T1000 (cell line): ENCODE measurements at regions not wholly inside any gene's neighbourhood (a gene's known extent, or its start where the extent isn't known, plus 50 kb on each side); places are given as distances from the start of the nearest gene placed in this dataset.

Source experiments
- DNase-seq: peaks from one replicate; lab custom pipeline; 2025; ENCODE audit warnings: mixed read lengths; lab: John Stamatoyannopoulos, UW

GRCh38 chr2:15842758-15843666 lies 97.3 kb upstream of the MYCN start:
- no peak for DNase-seq

DNA sequence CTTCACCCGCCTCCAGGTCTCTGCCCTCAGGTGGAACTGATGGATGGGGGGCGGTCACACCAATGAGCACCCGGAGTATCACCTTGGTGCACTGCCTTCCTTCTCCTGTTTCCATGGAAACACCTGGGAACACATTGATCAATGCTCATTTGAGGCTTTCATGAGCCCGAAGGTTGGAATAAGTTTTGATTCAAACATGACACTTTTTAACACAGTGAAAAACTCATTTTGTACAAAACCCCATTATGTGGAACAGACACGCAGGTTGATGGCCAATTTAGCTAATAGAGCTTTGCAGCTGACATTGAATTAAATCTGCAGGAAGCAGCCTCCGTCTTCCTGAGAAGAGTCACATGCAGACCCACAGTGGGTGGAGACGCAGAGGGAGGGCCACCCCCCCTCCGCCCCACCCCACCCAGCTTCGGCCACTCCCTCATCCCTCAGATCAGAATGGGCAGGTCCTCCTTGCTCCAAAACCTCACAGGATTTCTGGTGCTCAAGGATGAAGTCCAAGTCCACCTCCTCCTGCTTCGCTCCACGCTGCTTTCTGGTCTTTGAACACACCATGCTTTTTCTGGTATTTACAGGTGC lies 96.0 kb upstream of the MYCN start:
- no peak for DNase-seq

GRCh38 chr2:15845294-15845693 lies 95.1 kb upstream of the MYCN start:
- no peak for DNase-seq

DNA sequence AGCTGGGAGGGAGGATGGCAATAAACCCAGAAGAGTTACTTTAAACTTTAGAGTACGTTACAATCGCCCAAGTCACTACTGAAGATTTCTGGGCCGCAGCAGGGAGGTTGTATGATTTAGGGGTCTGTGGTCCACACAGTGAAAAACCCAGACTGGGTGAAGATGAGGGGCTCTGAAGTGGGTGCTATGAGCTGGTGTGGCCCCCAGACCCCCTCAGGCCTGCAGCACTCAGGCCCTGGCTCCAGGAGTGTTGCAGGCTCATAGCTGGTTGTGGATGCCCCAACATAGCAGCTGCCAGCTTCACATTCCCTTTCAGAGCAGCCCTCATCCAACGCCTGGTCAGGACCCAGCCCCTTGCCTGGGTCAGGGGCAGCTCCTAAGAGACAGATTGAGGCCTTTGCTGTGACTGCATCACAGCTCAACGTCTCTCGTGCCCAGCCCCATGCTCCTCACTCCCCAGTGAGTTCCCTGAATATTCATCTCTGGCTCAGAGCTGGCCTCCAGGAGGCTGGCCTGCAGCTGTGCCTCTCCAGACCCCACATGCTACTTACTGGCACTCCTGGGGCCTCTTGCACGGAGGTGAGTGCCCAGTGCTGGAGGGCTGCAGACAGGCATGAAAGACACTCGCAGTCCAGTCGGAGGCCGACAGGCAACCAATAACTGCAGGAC lies 94.5 kb upstream of the MYCN start:
- no peak for DNase-seq

DNA sequence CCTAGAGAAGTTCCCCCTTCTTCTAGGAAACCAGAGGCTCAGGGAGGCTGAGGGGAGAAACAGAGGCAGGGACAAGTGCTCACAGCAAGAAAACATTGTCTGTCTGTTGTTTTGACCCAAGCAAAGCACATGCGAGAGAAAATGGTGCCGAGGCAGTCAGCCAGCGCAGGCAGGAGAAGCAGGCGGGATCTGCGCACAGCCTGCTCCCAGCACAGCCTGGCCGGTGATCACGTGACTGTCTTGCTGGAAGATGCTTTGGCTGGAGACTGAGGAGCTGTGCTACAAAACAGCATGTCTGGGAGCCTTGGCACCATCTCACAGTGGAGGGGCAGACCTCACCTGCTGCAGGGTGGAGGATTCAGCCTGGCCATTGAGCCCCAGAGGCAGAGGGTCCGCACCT lies 93.7 kb upstream of the MYCN start:
- DNase-seq = no peak

GRCh38 chr2:15850534-15850933 lies 89.8 kb upstream of the MYCN start:
- DNase-seq = no peak

GRCh38 chr2:15851076-15851693 lies 89.2 kb upstream of the MYCN start:
- no peak for DNase-seq

DNA sequence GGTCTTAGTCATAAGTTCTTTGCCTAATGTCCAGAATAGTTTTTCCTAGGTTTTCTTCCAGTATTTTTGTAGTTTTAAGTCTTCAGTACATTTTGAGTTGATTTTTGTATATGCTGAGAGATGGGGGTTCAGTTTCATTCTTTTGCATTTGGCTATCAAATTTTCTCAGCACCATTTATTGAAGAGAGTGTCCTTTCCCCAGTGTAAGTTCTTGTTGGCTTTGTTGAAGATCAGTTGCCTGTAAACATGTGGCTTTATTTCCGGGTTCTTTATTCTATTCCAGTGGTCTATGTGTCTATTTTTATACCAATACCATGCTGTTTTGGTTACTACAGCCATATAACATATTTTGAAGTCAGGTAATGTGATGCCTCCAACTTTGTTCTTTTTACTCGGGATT lies 87.5 kb upstream of the MYCN start:
- DNase-seq = no peak

DNA sequence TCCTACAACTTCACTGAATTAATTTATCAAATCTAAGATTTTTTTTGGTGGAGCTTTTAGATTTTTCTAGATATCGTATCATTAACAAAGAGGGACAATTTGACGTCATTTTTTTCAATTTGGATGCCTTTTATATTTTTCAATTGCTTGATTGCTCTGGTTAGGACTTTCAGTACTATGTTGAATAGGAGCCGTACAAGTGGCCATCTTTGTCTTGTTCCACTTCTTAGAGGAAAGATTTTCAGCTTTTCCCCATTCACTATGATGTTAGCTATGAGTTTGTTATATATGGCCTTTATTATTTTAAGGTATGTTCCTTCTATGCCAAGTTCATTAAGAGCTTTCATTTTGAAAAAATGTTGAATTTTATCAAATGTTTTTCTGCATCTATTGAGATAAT lies 86.4 kb upstream of the MYCN start:
- no peak for DNase-seq

- no peak for DNase-seq
Measured at GRCh38 chr2:15855766-15856260, 84.5 kb upstream of the MYCN start.

GRCh38 chr2:15856318-15856717 lies 84.0 kb upstream of the MYCN start:
- DNase-seq = no peak

GRCh38 chr2:15858466-15858865 lies 81.9 kb upstream of the MYCN start:
- DNase-seq = no peak

DNA sequence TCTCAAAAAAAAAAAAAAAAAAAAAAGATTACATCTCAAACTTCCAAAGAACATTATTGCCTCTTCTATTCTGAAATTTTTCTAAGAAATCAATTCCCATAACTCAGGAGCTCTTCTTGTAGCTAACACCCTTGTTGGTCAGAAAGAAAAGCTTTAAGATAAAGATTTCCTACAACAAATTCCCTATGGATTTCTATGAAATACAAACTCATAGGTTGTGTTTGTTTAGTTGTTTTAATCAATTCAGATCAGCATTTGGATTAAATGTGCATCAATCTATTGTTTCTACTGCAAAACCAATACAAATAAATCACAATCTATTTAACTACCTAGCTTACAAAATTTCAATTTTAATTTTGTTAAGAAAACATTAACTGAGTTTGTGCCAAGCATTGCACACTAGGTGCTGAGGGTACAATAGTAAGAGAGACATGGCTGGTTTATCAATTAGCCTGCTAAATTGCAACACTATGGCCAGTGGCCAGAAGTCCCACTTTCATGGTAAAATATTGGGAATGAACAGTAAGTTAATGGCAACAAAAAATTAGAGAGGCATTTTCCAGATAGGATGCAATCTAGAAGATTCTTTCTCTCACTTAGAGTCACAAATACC lies 80.2 kb upstream of the MYCN start:
- no peak for DNase-seq

DNA sequence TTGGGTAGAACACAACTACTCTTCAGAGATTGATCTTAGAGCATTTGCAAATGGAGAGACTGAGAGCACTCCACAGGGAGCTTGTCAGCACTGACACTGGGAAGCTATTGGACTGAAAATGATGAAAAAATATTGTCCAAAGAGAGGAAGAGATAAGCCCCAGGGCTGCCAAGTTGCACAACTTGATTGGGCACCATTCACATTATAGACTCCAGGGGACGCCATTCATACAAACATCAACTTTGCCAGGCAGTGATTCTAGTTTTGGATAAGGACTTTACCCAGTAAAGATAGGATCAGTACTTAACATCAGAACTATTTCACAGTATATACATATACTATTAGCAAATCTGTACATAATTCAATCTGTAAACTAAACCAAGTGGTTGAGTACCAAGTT lies 79.6 kb upstream of the MYCN start:
- no peak for DNase-seq

DNA sequence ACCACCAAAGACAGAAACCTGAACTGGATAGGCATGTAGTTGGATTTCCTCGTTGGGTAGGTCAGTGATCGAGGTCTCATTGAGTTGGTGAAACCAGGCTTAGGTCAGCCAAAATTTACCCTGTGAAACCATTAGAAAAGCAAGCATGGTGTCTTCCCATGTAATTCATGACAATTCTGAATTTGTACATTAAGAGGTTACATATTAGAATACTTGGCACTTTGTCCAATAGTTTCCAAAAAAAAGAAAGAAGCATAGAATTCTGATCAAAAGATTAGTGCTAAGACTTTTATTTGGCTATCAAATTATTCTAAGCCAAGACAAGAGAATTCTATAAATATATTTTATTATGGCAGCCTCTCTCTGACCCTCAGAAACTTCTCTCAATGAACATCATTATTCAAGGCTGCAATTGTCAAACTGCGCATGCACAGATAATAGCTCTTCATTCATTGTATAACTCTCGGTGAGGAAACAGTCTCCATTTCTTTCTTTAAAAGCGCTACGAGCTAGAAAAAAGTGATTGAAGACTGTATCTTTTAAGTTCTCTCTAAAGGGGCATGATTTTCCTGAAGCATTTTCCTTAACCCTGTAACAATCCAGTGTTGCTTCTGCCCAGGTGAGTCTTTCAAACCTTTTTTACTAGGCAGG lies 79.1 kb upstream of the MYCN start:
- no peak for DNase-seq

DNA sequence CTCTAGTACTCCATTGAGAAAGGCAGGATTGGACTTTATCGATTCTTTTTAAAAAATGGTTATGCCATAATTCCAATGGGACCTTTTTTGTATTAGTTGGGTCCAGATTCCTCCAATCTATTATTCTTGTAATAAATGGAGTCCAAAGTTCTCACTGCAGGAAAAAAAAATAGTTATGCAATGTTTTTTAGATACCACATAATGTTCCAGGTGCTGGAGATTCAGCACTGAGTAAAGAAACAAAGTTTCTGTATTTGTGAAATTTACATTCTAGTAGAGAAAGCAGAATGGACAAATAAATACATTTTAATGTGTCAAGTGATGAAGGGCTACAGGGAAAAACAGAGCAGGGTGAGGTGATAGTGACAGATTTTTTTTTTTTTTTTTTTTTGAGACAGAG lies 78.5 kb upstream of the MYCN start:
- DNase-seq = no peak

DNA sequence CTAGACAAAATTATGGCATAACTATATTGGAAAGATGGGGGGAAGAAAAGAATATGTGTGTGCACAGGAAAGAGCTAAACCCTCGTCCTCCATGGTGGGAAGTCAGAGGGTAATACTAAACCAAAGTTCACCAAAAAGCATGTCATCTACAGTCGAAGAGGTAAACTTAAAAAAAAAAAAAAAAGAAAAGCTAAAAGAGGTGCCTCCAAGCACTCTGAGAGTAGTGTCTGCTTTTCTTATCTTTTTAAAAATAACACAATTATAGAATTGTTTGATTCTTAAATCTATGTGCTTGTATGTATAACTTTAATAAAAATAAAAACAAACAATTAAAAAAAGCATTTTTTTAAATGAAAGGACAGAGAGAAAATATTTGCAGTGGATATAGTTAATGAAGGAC lies 77.3 kb upstream of the MYCN start:
- no peak for DNase-seq

GRCh38 chr2:15863494-15864175 lies 76.7 kb upstream of the MYCN start:
- DNase-seq = no peak

DNA sequence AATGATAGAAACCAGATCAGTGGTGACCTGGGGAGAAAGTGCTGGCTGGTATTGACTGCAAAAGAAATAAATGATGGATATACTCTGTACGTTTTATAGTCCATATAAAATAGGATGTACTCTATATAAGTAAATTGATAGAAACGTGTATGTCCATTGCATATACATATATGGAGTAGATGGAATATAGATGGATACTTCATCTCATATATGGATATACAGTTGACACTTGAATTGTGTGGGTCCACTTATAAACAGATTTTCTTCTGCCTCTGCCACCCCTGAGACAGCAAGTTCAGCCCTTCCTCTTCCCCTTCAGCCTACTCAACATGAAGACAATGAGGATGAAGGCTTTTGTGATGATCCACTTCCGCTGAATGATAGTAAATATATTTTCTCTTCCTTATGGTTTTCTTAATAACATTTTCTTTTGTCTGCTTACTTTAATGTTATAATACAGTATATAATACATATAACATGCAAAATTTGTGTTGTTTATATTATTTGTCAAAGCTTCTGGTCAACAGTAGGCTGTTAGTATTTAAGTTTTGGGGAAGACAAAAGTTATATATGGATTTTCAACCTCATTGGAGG lies 76.1 kb upstream of the MYCN start:
- no peak for DNase-seq

DNA sequence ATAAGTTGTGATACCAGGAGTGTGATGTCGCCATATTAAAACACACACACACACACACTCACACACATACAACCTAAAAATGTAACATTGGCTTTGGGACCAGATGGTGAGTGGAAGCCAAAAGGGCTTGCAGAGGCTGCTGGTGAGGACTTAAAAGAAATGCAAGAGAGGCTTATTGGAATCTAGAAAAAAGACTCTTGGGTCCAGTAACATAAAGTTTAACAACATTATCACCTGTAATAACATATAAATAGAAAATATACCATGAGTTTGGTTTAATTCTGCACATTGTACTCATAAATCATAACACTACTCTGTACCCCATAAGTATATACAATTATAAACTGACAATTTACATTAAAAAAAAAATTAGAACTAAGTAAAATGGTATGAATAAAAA lies 74.4 kb upstream of the MYCN start:
- DNase-seq = no peak
